Gastrocnemius medialis (tissue), 4 donors: ENCODE measurements at regions not wholly inside any gene's neighbourhood (a gene's known extent, or its start where the extent isn't known, plus 50 kb on each side); places are given as distances from the start of the nearest gene placed in this dataset.

ENCODE experiments used
- CTCF ChIP-seq, 5 experiments: fragments of 450-650 bp in 3 of 5; fragments of 200-600 bp in 2 of 5; sonication (generic) in 2 of 5; IDR thresholded peaks in 4 of 5; conservative IDR thresholded peaks in 1 of 5; 1 replicate in 4 of 5; 2 replicates in 1 of 5; pipeline ENCODE4 v1.5.1; 2016 to 2019; ENCODE audit warnings: antibody characterized with exemption in 5 of 5, mild to moderate bottlenecking in 3 of 5, moderate library complexity in 3 of 5
- POLR2A ChIP-seq, 2 donors: fragments of 450-650 bp; IDR thresholded peaks; one replicate each; pipeline ENCODE4 v1.6.1; 2017; ENCODE audit warnings: antibody characterized with exemption in 2 of 2, mild to moderate bottlenecking in 2 of 2, moderate library complexity in 2 of 2

DNA sequence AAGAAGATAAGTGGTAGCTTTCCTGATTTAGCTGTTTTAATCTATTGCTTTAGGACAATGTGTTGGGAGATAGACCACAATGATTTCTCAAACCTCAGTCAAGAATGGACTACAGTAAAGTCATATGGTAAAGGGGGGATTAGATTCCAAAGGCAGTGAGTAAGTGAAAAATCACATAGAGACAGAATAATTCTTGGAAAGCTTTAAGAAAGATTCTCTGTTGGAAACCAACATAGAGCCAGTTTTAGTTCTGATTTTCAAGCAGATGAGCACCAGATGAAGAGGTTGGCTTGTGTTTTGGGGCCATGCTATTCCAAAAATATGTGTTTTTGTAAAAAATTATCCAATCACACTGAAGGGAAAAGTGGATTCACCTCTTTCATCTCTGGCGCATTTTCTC is 256.8 kb upstream of the RPS23 start:
- TF ChIP-seq CTCF (IDR thresholded peaks at IDR 0.05 in 4 of 5, conservative IDR thresholded peaks at IDR 0.05 in 1 of 5) (no peak), POLR2A (IDR thresholded peaks at IDR 0.05) (no peak)
